HG03135 (cell line): ENCODE measurements at regions not wholly inside any gene's neighbourhood (a gene's known extent, or its start where the extent isn't known, plus 50 kb on each side); places are given as distances from the start of the nearest gene placed in this dataset.

Experiments
- ATAC-seq: cut with Tn5 transposase; IDR thresholded peaks from one replicate; pipeline ENCODE4 v1.9.1; 2021; ENCODE audit warnings: mild to moderate bottlenecking, moderate library complexity; ENCODE audit not compliant: unreplicated experiment

DNA sequence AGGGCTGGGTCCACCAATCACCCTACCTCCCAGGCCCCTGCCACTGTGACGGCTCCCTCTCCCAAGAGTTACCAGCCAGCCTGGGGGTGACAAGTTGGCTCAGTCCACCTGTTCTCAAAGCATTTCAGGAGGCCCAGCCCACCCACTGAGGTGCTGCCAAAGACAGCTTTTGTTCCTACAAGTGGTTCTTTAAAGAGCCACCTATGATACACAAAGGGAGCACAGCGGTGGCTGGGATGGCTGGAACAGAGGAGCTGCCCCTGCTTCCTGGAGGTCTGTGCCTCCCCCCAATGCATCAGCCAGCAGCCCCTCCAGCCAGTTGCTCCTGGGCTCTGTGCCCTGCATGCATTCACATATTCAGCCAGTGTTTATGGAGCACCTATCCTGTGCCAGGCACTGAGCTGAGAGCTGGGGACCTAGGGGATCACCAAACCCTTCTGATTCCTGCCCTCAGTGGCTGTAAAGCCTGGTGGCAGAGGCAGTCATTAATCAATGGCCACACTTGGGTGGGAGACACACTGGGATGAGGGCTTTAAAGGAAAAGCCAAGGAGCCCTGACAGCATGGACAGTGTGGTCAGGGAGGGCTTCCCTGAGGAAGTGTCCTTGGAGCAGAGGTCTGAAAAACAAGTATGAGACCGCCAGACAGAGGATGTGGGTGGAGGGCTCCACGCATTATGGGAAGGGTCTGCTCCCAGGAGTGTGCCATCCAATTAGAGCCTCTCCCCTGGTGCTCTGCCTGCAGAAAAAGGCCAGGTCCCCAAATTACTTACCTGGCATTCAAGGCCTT is 107.1 kb upstream of the LINGO1 start:
- ATAC-seq, result no peak

DNA sequence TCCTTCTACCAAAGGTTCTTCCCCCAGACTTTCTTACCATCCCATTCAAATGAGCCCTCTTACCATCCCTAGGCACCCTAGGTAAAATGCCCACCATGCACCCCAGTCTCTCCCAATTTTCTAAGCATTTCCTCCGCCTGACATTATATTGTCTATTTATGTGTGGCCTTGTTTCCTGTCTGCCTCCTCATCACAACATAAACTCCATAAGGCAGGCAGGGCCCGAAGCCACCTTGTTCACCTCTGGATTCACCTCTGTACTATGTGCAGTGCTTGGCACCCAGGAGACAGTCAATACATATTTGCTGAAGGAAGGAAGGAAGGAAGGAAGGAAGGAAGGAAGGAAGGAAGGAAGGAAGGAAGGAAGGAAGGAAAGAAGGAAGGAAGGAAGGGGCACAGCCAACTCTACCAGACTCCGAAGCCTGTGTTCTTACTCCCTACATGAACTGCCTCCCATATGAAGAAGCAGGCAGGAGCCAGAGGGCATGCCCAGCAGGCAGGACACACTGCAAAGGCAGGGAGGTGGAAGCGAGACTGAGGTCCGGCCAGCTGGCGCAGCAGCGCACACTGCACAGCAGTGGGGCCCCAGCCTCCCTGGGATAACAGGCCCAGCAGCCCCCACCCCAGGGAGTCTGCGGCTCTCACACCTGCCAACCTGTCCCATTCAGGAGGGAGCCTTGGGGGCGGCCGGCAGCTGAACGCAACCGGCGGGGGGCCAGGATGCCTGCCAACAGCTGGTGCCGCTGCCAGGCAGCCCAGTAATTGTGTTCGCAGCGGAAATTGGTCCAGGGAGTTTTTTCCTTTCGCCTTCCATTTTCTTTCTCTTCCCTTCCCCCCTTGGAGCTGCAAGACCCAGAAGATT is 106.0 kb upstream of the LINGO1 start:
- ATAC-seq, result no peak

DNA sequence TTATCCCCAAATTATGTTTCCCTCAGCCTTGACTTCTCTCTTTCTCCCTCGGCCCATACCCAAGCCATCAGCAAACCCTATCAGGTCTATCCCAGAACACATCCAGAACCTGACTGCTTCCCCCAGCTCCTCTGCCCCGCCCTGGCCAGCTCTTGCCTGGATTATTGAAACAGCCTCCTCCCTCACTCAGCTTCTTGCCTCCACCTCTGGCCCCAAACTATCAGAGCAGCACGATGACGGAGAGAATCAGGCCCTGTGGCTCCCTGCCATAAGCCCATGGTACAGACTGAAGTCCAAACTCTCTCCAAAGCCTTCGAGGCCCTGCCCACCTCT is 105.3 kb upstream of the LINGO1 start:
- no peak for ATAC-seq

DNA sequence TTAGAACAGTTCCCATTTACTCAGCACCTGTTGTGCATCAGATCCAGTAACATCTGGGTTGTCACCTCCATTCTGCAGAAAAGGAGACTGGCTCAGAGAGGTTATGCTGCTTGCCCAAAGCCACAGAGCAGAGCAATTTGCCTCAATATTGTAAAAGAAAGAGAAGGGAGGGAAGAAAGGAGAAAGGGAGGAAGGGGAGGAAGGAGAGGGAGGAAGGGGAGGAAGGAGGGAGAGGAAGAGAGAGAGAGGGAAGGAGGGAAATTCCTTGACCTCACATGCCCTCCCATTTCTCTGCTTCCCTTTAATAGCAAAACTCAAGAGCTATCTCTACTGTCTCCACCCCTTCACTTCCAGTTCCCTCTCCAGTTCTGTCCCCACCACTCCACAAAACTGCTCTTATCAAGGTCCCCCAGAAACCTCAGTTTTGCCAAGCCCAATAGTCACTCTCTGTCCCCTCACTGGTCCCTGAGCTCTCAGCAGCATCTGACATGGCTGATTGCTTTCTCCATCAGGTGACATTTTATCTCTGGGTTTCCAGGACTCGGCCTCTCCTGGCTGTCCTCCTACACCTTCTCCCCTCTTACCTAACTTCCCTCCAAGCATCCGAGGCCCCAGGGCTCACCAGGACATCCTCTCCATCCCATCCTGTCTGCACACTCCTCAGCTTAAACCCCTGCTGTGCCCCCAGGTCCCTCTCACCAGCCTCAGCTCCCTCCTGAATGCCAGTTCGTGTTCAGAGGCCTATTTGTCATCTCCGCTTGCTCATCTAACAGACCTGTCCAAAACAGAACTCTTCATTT is 104.7 kb upstream of the LINGO1 start:
- no peak for ATAC-seq

DNA sequence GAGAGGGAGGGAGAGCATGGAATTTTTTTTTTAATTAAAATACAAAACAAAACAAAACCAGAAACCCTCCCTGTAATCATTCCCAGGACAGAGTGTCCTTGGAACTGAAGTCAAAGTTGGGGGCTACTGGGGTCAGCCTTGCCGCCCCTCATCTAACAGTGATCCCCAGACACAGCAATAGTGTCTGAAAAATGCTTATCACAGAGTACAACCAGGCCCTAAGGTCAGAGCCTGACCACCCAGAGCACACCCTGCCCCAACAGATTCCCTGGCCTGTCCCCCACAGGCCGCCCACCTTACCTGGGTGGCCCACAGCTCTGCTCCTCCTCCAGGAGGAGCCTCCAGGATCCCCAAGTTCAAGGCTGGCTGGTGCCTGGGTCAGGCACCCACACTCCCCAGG is 101.6 kb upstream of the LINGO1 start:
- ATAC-seq, result no peak

DNA sequence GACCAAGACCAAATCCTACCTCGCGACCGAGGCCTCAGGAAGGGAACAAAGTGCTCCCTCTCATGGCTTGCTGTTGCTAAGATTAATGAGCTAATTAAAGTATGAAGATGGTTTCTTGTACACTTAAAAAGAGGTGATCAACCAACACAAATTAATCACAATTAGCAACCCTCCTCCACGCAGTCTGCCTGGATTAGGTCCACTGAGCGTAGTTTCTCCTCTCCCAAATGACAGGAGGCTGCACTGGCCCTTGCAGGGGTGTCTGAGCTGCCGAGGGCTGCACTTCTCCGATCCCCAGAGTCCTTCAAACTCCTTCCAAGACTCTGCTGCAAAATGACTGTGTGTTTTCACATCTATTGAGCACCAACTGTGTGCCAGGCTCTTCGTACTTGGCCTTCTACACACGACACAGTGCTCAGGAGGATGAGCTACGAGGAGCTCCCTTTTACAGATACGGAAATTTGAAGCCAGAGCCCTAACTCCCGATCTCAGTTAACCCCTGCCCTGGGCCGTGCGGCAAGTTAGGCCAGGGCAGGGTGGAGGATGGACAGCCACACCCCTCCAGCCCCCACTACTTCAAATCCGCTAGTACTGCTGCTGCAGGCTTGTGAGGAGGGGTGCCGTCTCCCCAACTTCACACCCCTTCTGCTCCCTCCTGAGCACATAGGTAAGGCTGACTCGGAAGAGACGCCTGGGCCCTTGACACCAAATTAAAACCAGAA is 101.0 kb upstream of the LINGO1 start:
- no peak for ATAC-seq

DNA sequence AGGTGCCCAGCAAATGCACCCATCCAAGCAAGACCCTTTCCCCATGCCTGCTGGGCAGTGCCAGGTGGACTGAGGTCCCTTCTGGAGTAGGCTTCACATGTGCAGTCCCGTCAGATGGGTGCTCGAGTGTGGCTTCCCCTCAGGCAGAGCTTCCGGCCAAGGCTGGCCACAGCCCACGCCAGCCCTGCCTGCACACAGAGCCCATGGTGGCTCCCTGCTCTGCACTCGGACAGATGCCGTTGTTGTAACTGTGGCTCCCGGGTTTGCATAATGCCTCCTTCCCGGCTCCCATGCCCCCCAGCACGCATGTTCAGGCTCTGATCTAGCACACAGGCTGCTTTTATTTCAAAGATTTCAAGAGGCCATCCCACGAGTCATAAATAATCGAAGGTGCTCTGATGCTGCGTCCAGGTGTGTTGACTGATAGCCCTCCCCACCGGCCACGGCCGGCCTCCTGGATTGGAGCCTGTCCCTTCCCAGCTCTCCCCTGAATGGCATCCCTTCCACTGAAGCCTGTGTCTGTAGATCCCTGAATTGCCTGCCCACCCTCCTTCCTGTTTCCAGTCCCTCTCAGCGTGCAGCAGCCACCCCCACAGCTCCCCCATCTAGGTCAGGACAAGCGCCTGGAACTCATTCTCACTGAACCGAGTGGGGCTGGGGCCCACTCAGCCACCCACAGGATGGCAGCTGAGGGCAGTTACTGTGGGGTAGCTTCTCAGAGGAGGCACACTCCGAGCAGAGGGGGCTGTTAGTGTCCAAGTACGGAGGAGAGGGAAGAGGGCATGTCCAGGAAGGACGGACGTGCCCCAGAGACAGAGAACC is 100.0 kb upstream of the LINGO1 start:
- no peak for ATAC-seq

DNA sequence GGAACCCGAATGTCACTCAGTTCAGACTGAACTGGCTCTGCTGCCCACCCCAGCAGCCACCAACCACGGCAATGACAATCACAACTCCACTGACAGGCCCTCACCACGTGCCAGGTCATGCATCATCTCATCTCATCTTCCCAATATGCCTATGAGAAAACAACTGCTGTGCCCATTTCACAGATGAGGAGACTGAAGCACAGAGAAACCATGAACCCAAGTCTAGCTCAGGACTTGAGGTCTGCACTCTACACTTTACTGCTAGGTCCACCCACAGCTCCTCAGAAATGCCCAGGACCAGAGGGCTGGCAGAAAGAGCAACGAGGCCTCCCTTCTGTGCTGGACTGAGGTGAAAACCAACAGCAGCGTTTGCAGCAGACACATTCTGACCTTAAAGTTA is 99.2 kb upstream of the LINGO1 start:
- no peak for ATAC-seq

DNA sequence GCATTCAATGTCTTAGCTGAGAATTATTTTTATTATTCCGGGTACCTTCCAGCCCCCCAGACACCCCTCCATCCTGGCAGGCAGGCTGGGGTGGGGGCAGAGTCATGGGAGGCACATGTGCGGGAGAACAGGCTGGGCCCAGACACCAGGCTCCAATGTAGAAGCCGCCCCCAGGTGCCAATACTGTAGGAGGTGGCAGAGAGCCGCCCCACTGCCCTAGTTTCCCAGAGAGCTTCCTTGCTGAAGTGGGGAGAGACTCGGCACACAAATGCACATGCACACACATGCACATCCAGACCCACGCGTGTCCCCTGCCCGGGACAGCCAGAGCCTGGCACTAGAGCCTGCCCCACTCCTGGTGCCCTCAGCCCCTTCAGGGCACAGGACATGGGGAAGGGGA is 98.4 kb upstream of the LINGO1 start:
- no peak for ATAC-seq

DNA sequence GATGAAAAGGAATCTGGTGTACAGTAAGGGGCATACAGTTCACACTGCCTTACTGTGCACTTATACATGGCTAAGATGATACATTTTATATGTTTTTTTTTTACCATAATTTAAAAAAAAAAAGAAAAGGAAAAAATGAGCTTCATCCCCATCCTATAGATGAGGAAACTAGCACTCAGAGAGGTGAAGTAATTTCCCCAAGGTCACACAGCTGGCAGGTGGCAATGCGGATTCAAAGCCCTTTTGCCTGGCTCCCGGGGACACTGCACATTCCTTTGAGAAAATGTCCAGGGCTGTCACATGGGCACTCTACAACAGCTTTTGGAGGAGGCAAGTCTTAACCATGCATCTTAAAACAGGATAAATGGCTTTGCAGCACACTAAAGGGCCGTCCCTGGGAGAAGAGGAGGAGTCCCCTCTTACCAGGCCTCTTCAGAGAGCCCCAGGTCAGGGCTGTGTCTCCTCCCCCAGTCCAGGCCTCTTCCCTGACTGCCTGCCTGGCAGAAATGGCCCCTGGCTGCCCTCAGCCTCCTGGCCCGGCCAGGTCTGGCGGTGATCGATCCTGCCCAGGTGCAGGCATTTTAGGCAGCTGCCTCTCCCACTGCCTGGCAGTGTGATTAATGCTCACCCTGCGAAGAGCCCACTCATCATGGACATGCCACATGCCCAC is 95.1 kb upstream of the LINGO1 start:
- ATAC-seq, result no peak

DNA sequence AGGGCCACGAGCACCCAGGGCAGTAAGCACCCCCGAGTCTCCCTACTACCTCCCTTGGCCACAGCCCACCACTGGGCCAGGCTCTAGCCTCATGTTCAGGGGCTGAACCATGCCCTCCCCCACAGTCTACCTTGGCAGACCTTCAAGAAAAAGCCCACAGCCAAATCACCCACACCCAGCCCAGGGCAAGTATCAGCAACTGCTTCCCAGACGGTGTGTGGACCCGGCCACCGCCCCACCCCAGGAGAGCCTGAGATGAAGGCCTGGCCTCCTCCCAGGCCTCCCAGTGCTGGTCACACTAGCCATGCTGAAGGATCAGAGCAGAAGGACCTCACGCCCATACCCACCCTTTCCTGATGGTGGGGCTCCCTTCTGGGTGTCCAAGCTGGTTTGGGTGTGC is 92.0 kb upstream of the LINGO1 start:
- ATAC-seq, result no peak

DNA sequence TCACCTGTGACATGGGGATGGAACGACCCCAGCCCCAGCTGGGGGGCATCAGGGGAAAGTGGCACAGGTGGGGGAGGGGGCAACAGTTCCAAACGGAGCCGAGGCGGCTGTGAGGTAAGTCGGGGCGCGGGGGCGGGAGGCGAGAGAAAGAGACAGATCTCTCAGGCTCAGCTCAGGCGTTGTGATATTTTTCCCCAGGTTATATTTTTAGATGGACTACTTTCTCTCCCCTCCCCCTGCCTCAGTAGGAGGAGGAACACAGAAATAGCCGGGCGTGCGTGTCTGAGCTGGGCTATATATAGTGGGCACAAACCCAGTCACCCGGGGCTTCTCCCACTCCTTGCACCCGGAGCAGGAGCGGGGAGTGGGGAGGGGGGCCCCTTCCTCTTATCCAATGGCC is 91.0 kb upstream of the LINGO1 start:
- no peak for ATAC-seq

DNA sequence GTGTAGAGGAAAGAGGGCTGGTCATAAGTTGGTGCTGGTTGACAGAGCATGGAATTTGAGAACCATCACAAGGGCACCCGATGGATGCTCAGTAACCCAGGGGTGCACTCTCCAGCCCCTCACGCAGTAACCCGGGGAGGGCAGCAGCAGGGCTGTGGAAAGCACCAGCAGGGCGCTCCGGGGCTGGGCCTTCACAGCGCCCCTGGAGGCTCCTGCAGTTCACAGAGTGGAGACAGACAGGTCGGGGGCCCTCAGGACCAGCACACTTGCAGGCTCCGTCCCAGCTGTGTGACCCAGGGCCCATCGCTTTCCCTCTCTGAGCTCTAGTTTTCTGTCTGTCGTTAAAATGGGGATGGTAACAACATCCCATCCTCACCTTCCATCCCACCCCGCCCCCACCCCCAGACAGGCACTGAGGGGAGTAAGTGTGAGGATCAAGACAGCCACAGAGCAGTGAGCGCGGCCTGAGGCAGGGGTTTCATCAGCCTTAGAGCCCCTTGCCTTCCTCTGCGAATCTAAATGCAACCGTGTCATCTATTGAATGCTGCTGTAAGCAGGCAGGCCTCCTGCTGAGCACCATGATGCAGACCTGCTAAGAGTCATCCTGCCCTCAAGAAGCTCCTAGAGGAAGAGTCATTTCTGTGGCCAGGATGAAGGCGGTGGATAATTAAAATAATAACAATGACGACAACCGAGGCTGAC is 90.2 kb upstream of the LINGO1 start:
- ATAC-seq, result no peak

DNA sequence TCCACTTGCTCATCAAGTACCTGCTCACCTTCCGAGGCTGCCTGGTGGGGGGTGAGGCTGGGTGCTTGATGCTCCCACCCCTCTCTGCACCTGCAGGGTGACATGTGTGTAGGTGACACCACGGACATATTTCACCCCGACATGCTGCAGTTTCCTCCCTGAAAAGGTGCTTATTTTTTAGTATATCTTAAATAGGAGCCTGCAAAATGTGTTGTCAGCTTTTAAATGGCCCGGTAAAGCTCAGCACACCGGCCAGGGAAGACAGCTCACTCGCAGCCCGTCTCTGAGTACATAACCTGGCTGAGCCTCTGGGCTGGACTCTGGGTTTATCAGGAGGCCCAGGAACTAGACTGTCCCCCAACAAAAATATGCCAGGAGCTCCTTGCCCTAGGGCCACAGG is 89.3 kb upstream of the LINGO1 start:
- ATAC-seq, result no peak

DNA sequence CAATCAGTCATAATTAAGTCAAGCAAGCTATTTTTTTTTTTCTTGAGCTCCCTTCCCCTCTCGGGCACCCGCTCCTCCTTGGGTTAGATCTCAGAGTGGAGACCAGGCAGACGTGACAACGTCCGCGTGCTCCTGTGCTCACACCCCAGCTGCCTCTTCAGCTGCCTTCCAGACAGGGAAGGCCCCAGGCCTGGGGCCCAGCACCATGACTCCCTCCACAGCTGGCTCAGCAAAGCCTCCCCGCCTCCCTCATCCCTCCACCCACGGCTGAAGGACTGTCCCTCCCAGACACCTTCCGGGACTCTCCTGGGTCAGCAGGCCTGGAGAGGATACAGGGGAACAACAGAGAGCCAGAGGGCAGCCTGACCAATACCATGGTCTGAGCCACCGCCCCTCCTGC is 87.9 kb upstream of the LINGO1 start:
- ATAC-seq, result no peak

DNA sequence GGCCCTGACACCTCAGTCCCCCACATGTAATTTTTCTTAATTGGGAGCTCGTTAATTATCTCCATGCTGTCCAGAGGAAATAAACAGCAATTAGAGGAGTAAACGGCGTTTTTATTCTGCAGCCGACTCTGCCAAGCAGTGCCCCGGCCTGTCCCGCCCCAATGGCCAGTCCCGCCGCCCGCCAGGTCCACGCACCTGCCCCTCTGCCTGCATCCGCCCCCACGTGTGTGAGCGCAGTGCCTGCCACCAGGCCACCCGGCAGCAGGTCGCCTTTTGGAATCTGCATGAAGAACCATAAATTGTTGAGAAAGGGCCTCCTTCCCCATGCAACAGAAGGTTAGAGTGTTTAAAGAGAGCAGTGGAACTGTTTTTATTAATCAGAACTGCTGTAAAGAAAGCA is 87.5 kb upstream of the LINGO1 start:
- no peak for ATAC-seq

DNA sequence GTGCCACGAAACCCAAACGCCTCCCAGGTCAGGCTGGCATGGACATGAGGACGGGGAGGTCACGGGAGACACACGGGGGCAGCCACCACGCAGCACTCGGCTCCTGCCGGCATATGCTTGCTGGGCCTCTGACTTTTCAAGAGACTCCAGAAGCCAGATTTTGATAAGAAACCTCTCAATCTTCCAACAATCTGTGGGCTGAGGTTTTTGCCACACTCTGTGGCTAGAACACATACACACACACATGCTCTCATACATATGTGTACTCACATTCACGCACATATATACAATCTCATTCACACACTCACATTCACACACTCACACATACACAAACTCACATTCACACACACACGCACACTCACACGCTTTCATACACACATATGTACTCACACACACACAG is 86.7 kb upstream of the LINGO1 start:
- ATAC-seq, result no peak

DNA sequence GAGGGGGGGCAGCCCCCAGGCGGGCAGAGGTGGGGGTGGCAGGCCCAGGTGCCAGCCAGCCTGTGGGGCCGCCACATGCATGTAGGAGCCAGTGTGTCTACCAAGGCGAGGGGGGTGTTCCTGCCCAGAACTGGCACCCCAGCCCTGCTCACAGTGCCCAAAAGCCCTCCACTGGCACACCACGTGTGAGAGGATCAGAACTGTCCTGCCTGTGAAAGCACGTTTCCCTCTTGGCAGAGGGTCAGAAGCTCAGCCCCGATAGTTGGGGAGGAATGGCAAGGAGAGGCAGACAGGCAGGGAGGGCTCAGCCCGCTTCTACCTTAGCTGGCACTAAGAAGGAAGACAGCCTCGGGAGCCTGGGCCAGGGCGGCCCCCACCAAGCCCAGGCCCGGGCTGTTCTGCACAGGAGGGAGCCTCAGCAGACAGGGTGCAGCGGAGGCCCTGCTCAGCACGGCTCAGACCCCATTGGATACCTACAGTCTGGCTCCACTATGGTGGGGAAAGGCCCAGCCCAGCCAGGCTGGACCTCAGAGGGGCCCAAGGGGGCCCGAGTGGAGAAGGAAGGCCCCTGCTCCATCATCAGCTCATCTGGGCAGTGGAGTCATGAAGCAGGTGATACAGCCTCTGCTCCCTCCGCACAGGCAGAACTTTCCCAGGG is 84.8 kb upstream of the LINGO1 start:
- ATAC-seq, result no peak
